Left lung (tissue), 4 donors: ENCODE measurements at regions not wholly inside any gene's neighbourhood (a gene's known extent, or its start where the extent isn't known, plus 50 kb on each side); places are given as distances from the start of the nearest gene placed in this dataset.
A peak's percentile ranks its signal among the peaks of the same experiment; 100 is the strongest.

Experiments used
- ATAC-seq: fragments of 200-7000 bp; cut with Tn5 transposase; one replicate; pipeline ENCODE4 v1.9.1; 2020; ENCODE audit warnings: moderate library complexity
- DNase-seq, 4 donors: peaks; one replicate each; pipeline ENCODE4 v3.0.0-alpha.2; 2013 to 2020
- H3K27ac ChIP-seq, 2 donors: fragments of 200-600 bp; sonication (generic) in 1 of 2; one replicate each; pipeline versions ENCODE4 v1.5.0 to v1.8.0; 2020 to 2021
- H3K27me3 ChIP-seq, 2 donors: fragments of 200-600 bp; sonication (generic) in 1 of 2; one replicate each; pipeline versions ENCODE4 v1.5.0 to v1.8.0; 2020 to 2021
- H3K36me3 ChIP-seq, 2 donors: fragments of 200-600 bp; sonication (generic) in 1 of 2; one replicate each; pipeline versions ENCODE4 v1.5.0 to v1.8.0; 2020 to 2021
- H3K4me1 ChIP-seq, 2 donors: fragments of 200-600 bp; one replicate each; pipeline ENCODE4 v1.8.0; 2021
- H3K4me3 ChIP-seq, 2 donors: fragments of 200-600 bp; sonication (generic) in 1 of 2; one replicate each; pipeline versions ENCODE4 v1.5.0 to v1.8.0; 2020 to 2021; ENCODE audit warnings: mild to moderate bottlenecking in 1 of 2
- H3K9me3 ChIP-seq, 2 donors: fragments of 200-600 bp; sonication (generic) in 1 of 2; one replicate each; pipeline versions ENCODE4 v1.5.0 to v1.8.0; 2020 to 2021
- CTCF ChIP-seq, 2 donors: fragments of 200-600 bp; sonication (generic) in 1 of 2; IDR thresholded peaks; one replicate each; pipeline versions ENCODE4 v1.5.0 to v1.8.0; 2021; ENCODE audit warnings: antibody characterized with exemption in 2 of 2
- intact Hi-C, 2 donors: fragments of 100-400 bp; cut with DNase I; formaldehyde crosslinking; loops; one replicate each; pipeline versions ENCODE4 v1.11.2 to v1.14.2; 2022
- donor health status: DM: no; HTN: yes; CAD: no.
- donor health status: DM: no; HTN: no; CAD: no.

GRCh38 chr4:11568511-11568910 is 139.8 kb upstream of the HS3ST1 start:
- H3K27me3 ChIP-seq, result no peaks in the 10 kb centered on the region
- TF ChIP-seq CTCF (IDR thresholded peaks at IDR 0.05), result no peak
- ATAC-seq (no peak), DNase-seq (no peak)
- no peak overlapping the region for H3K27ac ChIP-seq
- no peaks in the 10 kb centered on the region for H3K36me3 ChIP-seq
- intact Hi-C loops, result no loop called here
- no peaks in the 10 kb centered on the region for H3K9me3 ChIP-seq
- no peak overlapping the region for H3K4me3 ChIP-seq
- no peaks in the 10 kb centered on the region for H3K4me1 ChIP-seq

DNA sequence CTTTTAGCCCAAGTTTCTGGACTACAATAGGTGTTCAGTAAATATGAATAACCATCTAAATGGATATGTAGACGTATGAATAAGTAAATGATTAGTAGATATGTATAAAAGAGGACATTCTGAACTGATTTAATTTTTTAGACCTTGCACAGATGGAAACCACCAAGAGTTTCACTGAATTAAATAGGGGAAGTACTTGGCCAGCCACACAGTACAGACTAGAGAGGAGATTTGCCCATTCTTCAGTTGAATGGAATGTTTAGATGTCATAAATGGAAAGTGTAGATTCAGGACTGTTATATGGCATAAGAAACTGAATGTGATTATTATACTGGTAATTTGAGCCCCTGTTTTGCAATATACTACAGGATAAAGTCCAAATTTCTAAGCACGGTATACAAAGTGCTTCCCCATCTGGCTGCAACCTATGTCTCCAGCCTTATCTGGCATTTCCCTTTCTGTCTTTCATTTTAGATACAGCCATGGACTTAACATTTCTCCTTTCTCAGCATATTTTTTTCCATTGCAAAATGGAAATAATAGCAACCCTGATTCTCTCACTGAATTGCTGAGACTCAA is 137.8 kb upstream of the HS3ST1 start:
- DNase-seq (peak in 2 of 4 donors; percentile 55 to 71), ATAC-seq (no peak)
- Histone ChIP-seq H3K27ac (no peak overlapping the region), H3K9me3 (peaks cover 0 to 2% of the 10 kb centered on the region in 2 donors), H3K4me1 (no peaks in the 10 kb centered on the region), H3K4me3 (no peak overlapping the region), H3K27me3 (no peaks in the 10 kb centered on the region), H3K36me3 (no peaks in the 10 kb centered on the region)
- TF ChIP-seq CTCF (IDR thresholded peaks at IDR 0.05), result no peak
- intact Hi-C loops, result no loop called here

DNA sequence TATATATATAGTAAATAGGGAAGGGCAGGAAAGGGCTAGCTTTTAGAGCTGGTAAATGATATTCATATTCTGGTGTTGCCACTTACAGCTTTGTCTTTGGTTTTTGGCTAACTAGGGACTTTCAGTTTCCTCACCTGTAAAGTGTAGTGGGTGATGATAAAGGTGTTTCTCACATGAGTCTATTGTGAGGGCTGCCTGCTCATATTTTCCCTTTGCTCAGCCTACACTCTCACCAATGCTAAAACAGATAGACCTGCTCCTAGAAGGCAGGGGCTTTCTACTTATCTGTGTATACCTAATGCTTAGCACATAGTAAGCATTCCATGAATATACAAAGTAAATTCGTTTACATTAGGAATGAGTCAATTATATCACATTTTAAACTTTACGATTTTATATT is 137.2 kb upstream of the HS3ST1 start:
- H3K27me3 ChIP-seq, result no peaks in the 10 kb centered on the region
- H3K36me3 ChIP-seq, result no peaks in the 10 kb centered on the region
- ATAC-seq (no peak), DNase-seq (no peak)
- TF ChIP-seq CTCF (IDR thresholded peaks at IDR 0.05), result no peak
- intact Hi-C loops, result no loop called here
- peaks cover 0 to 2% of the 10 kb centered on the region in 2 donors for H3K9me3 ChIP-seq
- no peak overlapping the region for H3K27ac ChIP-seq
- no peak overlapping the region for H3K4me3 ChIP-seq
- H3K4me1 ChIP-seq, result no peaks in the 10 kb centered on the region

DNA sequence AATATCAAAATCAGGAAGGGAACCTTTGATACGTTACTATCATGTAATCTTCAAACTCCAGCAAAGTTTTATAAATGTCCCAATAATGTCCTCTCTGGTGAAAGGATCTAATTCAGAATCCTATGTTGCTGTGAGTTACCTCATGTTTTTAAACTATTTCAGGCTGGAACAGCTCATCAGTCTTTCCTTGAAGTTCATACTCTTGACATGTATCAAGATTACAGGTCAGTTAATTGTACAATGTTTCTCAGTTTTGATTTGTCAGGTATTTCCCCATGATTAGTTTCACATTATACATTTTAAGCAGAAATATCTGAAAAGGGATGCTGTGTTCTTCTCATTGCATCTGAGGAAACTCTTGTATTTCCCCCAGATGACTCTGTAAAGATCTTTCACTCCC is 136.5 kb upstream of the HS3ST1 start:
- intact Hi-C loops, result no loop called here
- no peak for ATAC-seq

GRCh38 chr4:11564021-11564420 is 135.3 kb upstream of the HS3ST1 start:
- intact Hi-C loops, result no loop called here
- Histone ChIP-seq H3K4me1 (no peaks in the 10 kb centered on the region), H3K27ac (no peak overlapping the region), H3K4me3 (no peak overlapping the region), H3K9me3 (peaks cover 0 to 2% of the 10 kb centered on the region in 2 donors), H3K27me3 (no peaks in the 10 kb centered on the region), H3K36me3 (no peaks in the 10 kb centered on the region)
- ATAC-seq, result no peak
- peak in 1 of 4 donors; percentile 18 for DNase-seq
- TF ChIP-seq CTCF (IDR thresholded peaks at IDR 0.05), result no peak

More for the DNA sequence above, 136.5 kb upstream of the HS3ST1 start:
- no peak for TF ChIP-seq CTCF (IDR thresholded peaks at IDR 0.05)
- H3K9me3 ChIP-seq, result peaks cover 0 to 2% of the 10 kb centered on the region in 2 donors
- no peaks in the 10 kb centered on the region for H3K27me3 ChIP-seq
- H3K36me3 ChIP-seq, result no peaks in the 10 kb centered on the region
- H3K27ac ChIP-seq, result no peak overlapping the region
- no peaks in the 10 kb centered on the region for H3K4me1 ChIP-seq
- no peak for DNase-seq
- no peak overlapping the region for H3K4me3 ChIP-seq
